HG03575 (cell line): ENCODE measurements at regions not wholly inside any gene's neighbourhood (a gene's known extent, or its start where the extent isn't known, plus 50 kb on each side); places are given as distances from the start of the nearest gene placed in this dataset.

Source experiments
- ATAC-seq: cut with Tn5 transposase; IDR thresholded peaks from one replicate; pipeline ENCODE4 v1.9.1; 2021; ENCODE audit not compliant: unreplicated experiment, insufficient number of reproducible peaks, low FRiP score; ENCODE audit errors: extremely low read depth

GRCh38 chr11:95466416-95466815 is 235.4 kb upstream of the SESN3 start:
- no peak for ATAC-seq

DNA sequence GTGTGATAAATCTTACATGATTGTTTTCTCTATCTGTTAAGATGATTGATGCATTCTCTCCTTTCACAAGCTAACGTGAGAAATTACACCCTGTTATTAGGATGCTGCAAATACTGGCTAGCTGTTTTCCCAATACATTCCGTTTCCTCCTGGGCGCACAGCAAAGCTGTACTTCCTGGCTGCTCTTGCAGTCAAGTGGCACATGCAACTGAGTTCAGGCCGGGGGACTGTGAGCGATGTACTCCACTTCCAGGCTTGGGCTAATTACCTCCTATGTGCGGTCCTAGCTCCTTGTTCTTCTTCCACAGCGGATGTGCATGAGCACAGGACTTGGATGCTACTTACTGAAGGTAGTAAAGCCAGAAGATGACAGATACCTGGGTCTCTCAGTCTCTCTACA is 234.9 kb upstream of the SESN3 start:
- ATAC-seq: no peak

GRCh38 chr11:95461858-95462257 is 230.9 kb upstream of the SESN3 start:
- ATAC-seq: no peak

DNA sequence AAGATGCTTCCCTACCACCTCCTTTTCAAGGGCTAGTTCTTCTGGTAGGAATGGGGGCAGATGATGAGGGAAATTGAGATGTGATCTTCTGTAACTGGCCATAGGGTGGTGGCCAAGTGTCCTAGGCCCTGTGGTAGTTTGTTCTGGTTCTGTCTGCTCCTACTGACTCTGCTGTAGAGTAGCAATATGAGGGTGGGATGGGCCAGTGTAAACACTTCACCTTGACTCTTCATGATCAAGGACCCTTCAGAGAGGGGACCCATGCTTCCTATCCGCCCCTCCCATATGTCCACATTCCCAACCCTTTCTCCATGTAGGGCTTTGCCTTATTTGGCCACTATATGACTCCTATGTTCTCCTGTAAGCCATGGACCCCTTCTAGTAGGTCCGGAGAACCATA is 230.3 kb upstream of the SESN3 start:
- no peak for ATAC-seq

- no peak for ATAC-seq
Observed at GRCh38 chr11:95459291-95460042, 228.5 kb upstream of the SESN3 start.

GRCh38 chr11:95456714-95457491 is 225.9 kb upstream of the SESN3 start:
- no peak for ATAC-seq

DNA sequence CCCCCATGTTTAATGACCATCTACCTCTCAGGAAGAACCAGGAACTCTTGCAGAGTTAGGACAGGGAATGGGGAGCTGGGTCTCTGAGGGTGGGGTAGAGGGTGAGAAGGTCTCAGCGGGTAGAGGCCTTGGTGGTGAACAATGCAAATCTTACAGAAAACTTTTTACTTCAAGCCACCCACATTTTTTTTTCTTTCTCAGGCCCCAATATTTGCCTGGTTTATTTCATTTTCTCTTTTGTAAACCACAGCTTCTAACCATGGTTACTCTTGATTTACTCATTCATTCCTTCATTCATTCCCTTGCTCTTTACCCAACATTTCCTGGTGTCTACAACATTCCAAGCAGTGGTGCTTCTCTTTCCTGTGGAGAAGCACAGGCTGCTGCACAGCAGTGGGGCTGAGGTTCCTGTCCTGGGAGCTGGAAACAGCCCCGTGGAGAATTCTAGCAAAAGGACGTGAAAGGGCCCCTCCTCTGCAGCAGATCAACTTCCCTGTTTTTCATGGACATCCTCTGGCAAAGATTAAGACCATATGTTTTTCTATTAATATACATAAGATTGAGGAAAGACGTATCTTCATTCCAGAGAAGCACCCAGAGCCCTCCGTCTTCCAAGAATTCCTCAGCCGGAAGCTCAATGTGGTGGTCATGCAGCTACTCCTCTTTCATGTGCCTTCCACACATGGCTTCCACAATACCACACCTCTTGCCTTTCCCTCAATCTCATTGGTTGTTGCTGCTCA is 224.4 kb upstream of the SESN3 start:
- no peak for ATAC-seq

DNA sequence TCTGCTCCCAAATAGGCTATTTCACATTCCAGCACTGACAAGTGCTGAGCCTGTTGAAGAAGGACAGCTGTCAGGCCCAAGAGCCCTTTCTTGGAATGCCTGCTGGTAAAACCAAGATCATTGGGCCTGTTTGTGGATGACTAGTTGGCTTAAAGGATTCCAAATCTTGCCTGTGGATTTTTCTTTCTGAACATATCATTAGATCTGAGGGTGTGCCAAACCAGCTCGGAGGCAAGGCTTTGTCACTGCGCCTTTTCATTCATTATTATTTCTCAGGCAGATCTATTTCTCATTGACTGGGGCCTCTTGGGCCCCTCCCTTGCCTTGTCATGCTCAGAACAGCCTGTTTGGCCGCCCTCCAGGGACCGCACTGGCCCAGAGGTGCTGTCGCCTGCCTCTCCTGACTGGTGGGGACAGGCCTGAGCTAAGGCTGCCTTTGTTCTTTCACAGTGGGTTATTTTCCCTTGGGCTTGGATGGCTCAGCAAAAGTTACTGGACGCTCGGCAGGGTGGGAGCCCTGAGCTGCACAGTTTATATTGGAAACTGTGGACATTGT is 222.7 kb upstream of the SESN3 start:
- no peak for ATAC-seq

DNA sequence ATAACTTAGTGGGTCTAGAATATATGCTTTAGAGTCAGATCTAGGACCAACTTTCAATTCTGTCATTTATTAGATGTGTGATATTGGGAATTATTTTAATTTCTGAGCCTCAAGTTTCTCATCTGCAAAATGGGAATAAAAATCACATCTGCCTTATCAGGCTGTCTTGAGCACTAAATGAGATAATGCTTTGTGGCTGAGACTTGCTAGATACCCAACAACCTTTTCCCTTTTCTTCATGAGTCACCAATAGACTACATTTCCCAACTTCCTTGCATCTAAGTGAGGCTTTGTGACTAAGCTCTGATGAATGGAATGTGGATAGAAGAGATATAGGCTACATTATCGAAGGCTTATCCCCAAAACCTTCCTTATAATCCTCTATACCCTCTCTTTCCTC is 220.7 kb upstream of the SESN3 start:
- ATAC-seq: no peak

- no peak for ATAC-seq
Observed at GRCh38 chr11:95451261-95451660, 220.3 kb upstream of the SESN3 start.

DNA sequence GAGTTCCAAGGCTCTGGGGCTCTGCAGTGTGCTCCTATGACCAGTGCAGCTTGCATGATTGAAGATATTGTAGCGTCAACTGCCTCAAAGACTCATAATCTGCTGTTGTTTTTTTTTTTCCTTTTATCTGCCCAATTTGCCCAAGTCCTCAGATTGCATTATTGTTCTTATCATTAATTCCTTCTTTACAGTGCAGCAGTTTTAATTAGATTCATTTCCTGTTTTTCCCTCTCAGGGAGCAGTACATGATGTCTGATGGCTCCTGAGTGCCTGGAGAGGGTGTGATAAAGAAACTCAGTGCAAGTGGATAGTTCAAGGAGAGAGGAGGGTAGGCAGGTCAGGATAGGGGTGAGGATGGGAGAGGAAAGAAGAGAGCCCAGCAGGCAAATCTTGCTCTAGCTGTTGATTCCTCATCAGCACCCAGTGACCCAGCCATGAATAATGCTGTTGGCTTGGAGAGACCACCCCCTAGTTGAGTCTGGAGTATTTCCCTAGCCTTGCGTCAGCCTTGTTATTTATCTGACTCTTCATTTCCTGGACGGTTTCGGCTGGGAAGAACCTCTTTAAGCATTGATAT is 219.6 kb upstream of the SESN3 start:
- ATAC-seq: no peak

DNA sequence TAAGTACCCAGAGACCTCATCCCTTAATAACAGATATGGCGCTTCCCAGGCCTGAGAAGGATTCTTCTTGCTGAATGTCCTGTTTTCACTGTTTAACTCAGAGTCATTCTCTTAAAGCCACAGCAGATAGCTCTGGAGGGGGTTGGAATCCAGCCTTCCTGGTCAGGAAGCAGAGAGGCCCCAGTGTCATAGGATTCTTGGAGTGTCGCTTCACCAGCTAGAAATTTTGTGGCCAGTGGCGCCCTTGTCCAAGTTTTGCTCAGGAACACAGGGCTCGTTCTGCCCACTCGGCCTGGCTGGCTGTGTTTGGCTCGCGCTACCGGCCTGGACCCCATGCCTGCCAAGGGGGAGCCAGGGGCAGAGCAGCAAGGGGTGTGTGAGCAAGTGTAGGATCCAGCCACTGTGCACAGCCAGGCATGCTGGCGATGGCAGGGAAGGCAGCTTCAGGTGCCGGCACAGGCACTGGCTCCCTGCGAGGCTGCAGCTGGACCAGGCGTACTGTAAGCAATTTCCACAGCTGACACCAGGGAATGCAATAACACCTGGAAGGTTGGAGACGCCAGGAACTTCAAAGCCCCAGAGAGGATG is 214.8 kb upstream of the SESN3 start:
- no peak for ATAC-seq

DNA sequence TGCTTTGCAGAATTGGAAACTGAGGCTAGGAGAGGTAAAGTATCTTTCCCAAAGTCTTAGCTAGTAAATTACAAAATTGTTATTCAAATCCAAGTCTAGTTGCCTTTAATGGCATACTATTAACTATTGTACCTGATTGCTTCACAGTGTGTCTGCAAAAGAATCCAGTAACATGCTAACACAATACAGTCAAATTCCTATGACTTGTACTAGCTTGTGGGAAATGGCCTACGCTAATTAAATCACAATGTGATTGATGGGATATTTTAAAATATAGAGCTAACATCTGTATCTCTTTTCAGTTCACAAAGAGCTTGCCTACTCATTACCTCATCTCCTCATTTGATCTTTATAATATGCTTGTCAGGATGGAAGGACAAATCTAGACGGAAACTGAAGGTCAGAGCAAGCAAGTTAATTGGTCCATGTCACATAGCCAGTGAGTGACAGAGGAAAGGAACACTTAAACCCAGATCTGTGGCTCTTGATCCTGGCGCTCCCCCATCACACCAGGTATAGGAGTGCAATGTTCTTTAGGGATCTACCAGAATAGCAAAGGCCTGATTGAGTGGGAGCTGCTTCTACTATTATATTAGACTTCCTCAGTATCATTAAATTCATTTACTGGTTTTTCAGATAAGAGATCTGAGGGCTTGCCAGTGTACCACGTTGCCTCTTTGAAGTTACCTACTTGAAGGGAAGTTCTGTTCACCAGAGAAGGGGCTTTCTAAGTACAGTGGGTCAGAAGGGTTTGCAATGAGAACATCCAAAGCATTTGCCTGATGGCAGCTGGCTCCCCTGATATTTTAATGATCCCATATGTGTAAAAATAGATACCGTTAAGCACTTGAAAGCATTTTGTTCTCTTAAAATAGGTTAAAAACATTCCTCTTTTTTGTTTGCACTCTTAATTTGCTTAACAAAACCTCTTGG is 213.6 kb upstream of the SESN3 start:
- no peak for ATAC-seq

- ATAC-seq: no peak
Observed at GRCh38 chr11:95443386-95443785, 212.4 kb upstream of the SESN3 start.

DNA sequence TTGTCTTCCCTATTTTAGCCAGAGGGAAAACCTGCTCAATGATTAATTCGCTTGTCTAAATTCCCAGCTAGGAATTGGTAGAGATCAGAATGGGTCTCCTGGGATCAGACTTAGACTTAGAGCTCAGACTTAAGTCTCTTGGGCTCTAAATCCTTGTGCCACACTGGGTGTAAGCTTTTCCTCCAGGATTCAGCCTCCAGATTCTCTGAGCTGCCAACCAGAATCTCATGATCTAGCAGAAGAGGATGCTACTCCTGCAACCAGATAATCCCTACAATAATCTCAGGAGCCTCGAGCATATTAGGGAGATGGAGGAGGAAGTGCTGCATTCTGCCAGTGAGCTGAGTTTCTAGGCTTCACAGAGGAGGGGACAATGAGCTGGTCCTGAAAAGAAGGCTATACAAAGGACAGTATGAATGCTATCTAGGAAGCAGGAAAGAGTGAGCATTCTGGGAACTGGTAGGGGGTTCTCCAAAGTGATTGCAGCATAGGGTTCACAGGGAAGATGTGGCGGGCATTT is 211.6 kb upstream of the SESN3 start:
- no peak for ATAC-seq

DNA sequence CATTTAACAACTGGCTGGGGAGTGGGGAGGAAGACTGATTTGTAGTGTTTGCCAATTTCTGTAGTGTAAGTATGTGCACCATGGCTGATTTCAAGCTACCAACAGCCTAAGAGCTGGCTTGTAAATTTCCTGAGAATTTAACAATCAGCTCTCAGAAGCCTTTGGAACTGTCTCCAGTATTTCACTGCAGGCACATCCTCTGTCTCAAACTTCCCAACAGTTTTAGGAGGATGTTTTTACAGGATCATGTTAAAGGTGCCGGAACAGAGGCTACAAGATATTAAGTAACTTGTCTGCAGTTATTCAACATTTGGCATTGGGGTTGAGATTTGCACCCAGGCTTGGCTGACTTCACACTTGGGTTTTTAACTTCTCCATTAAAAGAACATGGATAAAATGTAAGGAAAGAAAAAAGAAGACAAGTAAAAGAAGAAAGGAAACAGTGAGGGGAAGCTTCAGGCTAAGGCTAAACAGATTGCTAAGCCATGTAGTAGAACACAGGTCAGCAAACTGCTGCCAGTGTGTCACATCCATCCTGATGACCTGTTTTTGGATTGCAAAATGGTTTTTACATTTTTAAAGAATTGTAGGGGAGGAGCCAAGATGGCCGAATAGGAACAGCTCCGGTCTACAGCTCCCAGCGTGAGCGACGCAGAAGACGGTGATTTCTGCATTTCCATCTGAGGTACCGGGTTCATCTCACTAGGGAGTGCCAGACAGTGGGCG is 204.8 kb upstream of the SESN3 start:
- no peak for ATAC-seq

DNA sequence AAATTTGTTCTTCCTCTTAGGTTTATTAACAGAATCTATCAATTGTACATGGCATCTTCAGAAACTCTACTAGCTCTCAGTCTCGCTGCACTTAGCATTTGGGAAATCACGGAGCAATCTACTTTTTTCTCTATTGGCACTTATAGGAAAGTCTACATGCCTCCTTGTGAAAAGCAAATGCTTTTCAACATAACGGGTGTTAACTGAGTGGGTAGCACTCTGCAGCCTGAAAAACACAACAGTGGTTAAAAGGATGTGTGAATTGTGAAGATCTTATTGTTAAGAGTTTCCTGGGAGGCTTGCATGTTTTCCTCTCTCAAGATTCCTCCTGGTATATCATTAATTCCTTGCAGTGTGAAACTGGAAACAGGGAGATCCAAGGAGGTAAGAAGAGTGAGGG is 204.2 kb upstream of the SESN3 start:
- ATAC-seq: no peak
